ENCODE measurements at regions not wholly inside any gene's neighbourhood (a gene's known extent, or its start where the extent isn't known, plus 50 kb on each side); places are given as distances from the start of the nearest gene placed in this dataset.

DNA sequence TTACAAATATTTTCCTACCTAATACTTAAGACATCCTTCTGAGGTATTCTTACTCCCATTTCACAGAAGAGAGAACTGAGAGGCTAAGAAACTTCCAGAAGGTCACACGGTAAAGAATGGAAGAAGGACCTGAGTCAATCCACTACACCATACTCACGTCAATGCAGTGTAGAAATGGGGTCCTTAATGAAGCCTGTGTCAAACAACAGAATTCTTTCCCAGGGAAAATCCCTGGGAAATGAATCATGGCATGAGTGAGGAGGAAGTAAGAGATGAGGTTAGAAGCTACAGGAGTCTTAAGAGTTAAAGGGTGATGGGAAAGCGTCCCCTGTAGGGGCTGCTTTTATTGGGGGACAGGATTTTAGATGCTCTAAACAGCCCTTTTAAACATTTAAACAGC, 147.9 kb downstream of the C11orf91 start:
- TF ChIP-seq, protein P1, sequence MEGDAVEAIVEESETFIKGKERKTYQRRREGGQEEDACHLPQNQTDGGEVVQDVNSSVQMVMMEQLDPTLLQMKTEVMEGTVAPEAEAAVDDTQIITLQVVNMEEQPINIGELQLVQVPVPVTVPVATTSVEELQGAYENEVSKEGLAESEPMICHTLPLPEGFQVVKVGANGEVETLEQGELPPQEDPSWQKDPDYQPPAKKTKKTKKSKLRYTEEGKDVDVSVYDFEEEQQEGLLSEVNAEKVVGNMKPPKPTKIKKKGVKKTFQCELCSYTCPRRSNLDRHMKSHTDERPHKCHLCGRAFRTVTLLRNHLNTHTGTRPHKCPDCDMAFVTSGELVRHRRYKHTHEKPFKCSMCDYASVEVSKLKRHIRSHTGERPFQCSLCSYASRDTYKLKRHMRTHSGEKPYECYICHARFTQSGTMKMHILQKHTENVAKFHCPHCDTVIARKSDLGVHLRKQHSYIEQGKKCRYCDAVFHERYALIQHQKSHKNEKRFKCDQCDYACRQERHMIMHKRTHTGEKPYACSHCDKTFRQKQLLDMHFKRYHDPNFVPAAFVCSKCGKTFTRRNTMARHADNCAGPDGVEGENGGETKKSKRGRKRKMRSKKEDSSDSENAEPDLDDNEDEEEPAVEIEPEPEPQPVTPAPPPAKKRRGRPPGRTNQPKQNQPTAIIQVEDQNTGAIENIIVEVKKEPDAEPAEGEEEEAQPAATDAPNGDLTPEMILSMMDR (conservative IDR thresholded peaks at IDR 0.05; ENCODE audit: low read length), result no peak
- no peak for TF ChIP-seq EZH2phosphoT487 (IDR thresholded peaks at IDR 0.05; ENCODE audit: borderline replicate concordance, low read depth, low read length)

Measured in OCI-LY7 (cell line).